T-cell (primary cell): ENCODE measurements at regions not wholly inside any gene's neighbourhood (a gene's known extent, or its start where the extent isn't known, plus 50 kb on each side); places are given as distances from the start of the nearest gene placed in this dataset.

Source experiments
- ATAC-seq, 4 experiments: fragments of 200-7000 bp in 3 of 4; fragments of 150-1000 bp in 1 of 4; cut with Tn5 transposase; replicated peaks in 1 of 4; 1 replicate in 3 of 4; 2 replicates in 1 of 4; pipeline ENCODE4 v1.10.0; 2021; ENCODE audit warnings: moderate library complexity in 3 of 4, mild to moderate bottlenecking in 2 of 4, moderate number of reproducible peaks in 1 of 4
- CTCF ChIA-PET, 2 donors: fragments of 300-600 bp; sonication (Branson Sonifier 250); formaldehyde crosslinking; loops; one replicate each; lab custom pipeline; 2022; ENCODE audit warnings: antibody characterized with exemption in 2 of 2; lab: Charles Lee
- POLR2A ChIA-PET, 2 donors: fragments of 300-600 bp; sonication (Branson Sonifier 250); formaldehyde crosslinking; loops; one replicate each; lab custom pipeline; 2022; ENCODE audit warnings: antibody characterized with exemption in 2 of 2; lab: Charles Lee
- DNase-seq, 35 experiments: peaks; one replicate each; pipeline versions ENCODE4 v3.0.0 to v3.0.0-alpha.2; 2013 to 2023
- H3K27ac ChIP-seq: one replicate; pipeline ENCODE4 v1.5.1; 2013; ENCODE audit warnings: low read length
- H3K27me3 ChIP-seq, 2 experiments: replicated peaks in 1 of 2; 1 replicate in 1 of 2; 2 replicates in 1 of 2; pipeline versions ENCODE4 v1.6.1 to v1.7.0; 2013; ENCODE audit warnings: low read length in 1 of 2, mixed read lengths in 1 of 2; ENCODE audit not compliant: control insufficient read depth in 2 of 2, insufficient read depth in 2 of 2; ENCODE audit errors: extremely low read depth in 1 of 2
- H3K36me3 ChIP-seq, 2 donors: 1 replicate in 1 of 2; 2 replicates in 1 of 2; pipeline versions ENCODE4 v1.6.1 to v1.7.0; 2013; ENCODE audit warnings: low read length in 1 of 2; ENCODE audit not compliant: control insufficient read depth in 2 of 2, insufficient read depth in 1 of 2; ENCODE audit errors: extremely low read depth in 1 of 2
- H3K4me1 ChIP-seq, 2 experiments: 1 replicate in 1 of 2; 2 replicates in 1 of 2; pipeline versions ENCODE4 v1.6.1 to v1.7.0; 2013; ENCODE audit warnings: low read length in 2 of 2, mixed read lengths in 1 of 2; ENCODE audit not compliant: insufficient read depth in 2 of 2, control insufficient read depth in 1 of 2; ENCODE audit errors: extremely low read depth in 1 of 2
- H3K4me3 ChIP-seq, 2 donors: 1 replicate in 1 of 2; 2 replicates in 1 of 2; pipeline versions ENCODE4 v1.5.1 to v1.7.0; 2013; ENCODE audit warnings: mild to moderate bottlenecking in 2 of 2, low read length in 1 of 2, moderate library complexity in 1 of 2; ENCODE audit not compliant: control insufficient read depth in 1 of 2; ENCODE audit errors: extremely low read depth in 1 of 2
- H3K9me3 ChIP-seq: 2 replicates; pipeline ENCODE4 v1.7.0; 2013
- H3K27ac Mint-ChIP-seq, 2 donors: one replicate each; pipeline ENCODE4 v1.8.0; 2020 to 2021; ENCODE audit warnings: mild to moderate bottlenecking in 2 of 2, mixed read lengths in 2 of 2
- H3K27me3 Mint-ChIP-seq, 2 donors: one replicate each; pipeline ENCODE4 v1.8.0; 2021 to 2022; ENCODE audit warnings: mixed read lengths in 2 of 2
- H3K36me3 Mint-ChIP-seq: one replicate; pipeline ENCODE4 v1.8.0; 2021; ENCODE audit warnings: mixed read lengths
- H3K4me1 Mint-ChIP-seq, 3 donors: one replicate each; pipeline ENCODE4 v1.8.0; 2020 to 2022; ENCODE audit warnings: mixed read lengths in 3 of 3, mild to moderate bottlenecking in 1 of 3
- H3K4me3 Mint-ChIP-seq, 3 donors: one replicate each; pipeline ENCODE4 v1.8.0; 2020 to 2022; ENCODE audit warnings: mild to moderate bottlenecking in 3 of 3, mixed read lengths in 3 of 3, moderate library complexity in 3 of 3
- H3K9me3 Mint-ChIP-seq, 3 donors: one replicate each; pipeline ENCODE4 v1.8.0; 2020 to 2022; ENCODE audit warnings: mixed read lengths in 3 of 3
- WGBS: methylation state at CpG from one replicate; pipeline ENCODE4 v1.1.5; 2013; ENCODE audit warnings: missing lambda C conversion rate; ENCODE audit not compliant: insufficient coverage; 5-methylcytosine and 5-hydroxymethylcytosine counted together

DNA sequence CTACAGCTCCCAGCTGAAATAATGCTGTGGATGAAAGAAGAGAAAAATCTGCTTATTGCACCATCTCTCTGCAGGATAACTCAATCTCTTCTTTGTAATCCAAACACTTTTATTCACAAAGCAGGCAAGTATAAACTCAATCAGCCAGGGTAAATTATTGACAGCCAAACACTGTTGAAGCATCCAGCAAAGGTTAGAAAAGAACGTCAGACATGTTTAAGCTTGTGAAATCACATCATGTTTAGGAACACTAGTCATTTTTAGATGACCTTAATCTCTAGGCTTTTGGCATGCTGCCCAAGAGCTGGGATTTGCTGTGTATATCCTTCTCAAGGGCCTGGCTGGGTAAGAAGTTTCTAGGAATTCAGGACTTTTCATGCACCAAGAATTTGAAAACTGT is 1148.1 kb upstream of the FANCL start:
- ChIA-PET POLR2A (no interaction called here), CTCF (no interaction called here)
- ATAC-seq (no peak), DNase-seq (no peak)
- H3K36me3 ChIP-seq, result no peaks in the 10 kb centered on the region
- no peaks in the 10 kb centered on the region for H3K9me3 ChIP-seq
- H3K9me3 Mint-ChIP-seq, result peaks cover 2 to 10% (median 7%) of the 10 kb centered on the region in 3 donors
- H3K4me1 Mint-ChIP-seq, result no peaks in the 10 kb centered on the region
- no peaks in the 10 kb centered on the region for H3K27me3 Mint-ChIP-seq
- no peak overlapping the region for H3K27ac Mint-ChIP-seq
- WGBS, result no CpG with 5 or more reads among the region's 1 CpG
- no peak overlapping the region for H3K4me3 ChIP-seq
- H3K27ac ChIP-seq, result no peak overlapping the region
- no peaks in the 10 kb centered on the region for H3K36me3 Mint-ChIP-seq
- no peak overlapping the region for H3K4me3 Mint-ChIP-seq
- H3K27me3 ChIP-seq, result no peaks in the 10 kb centered on the region
- no peaks in the 10 kb centered on the region for H3K4me1 ChIP-seq

GRCh38 chr2:59385971-59386370 is 1144.8 kb upstream of the FANCL start:
- H3K9me3 Mint-ChIP-seq, result peaks cover 0 to 2% (median 0%) of the 10 kb centered on the region in 3 donors
- CTCF ChIA-PET, result no interaction called here
- H3K36me3 Mint-ChIP-seq, result no peaks in the 10 kb centered on the region
- H3K4me3 Mint-ChIP-seq, result no peak overlapping the region
- H3K9me3 ChIP-seq, result no peaks in the 10 kb centered on the region
- no peaks in the 10 kb centered on the region for H3K36me3 ChIP-seq
- no peak overlapping the region for H3K4me3 ChIP-seq
- ATAC-seq (no peak), DNase-seq (no peak)
- no peaks in the 10 kb centered on the region for H3K4me1 Mint-ChIP-seq
- no peak overlapping the region for H3K27ac ChIP-seq
- H3K27me3 ChIP-seq, result no peaks in the 10 kb centered on the region
- no peaks in the 10 kb centered on the region for H3K27me3 Mint-ChIP-seq
- POLR2A ChIA-PET, result no interaction called here
- H3K4me1 ChIP-seq, result no peaks in the 10 kb centered on the region
- H3K27ac Mint-ChIP-seq, result no peak overlapping the region
- 100% methylated on average over 5 of the region's 10 CpGs for WGBS

- ATAC-seq (no peak), DNase-seq (no peak)
- H3K4me1 ChIP-seq, result no peaks in the 10 kb centered on the region
- Mint-ChIP-seq H3K27me3 (no peaks in the 10 kb centered on the region), H3K27ac (no peak overlapping the region), H3K4me1 (no peaks in the 10 kb centered on the region), H3K4me3 (no peak overlapping the region), H3K9me3 (peaks cover 5 to 15% (median 10%) of the 10 kb centered on the region in 3 donors), H3K36me3 (no peaks in the 10 kb centered on the region)
- H3K4me3 ChIP-seq, result no peak overlapping the region
- POLR2A ChIA-PET, result no interaction called here
- H3K27me3 ChIP-seq, result no peaks in the 10 kb centered on the region
- H3K9me3 ChIP-seq, result no peaks in the 10 kb centered on the region
- WGBS, result no CpG with 5 or more reads among the region's 1 CpG
- no peak overlapping the region for H3K27ac ChIP-seq
- no peaks in the 10 kb centered on the region for H3K36me3 ChIP-seq
- CTCF ChIA-PET, result no interaction called here
Observed at GRCh38 chr2:59383473-59383872, 1142.3 kb upstream of the FANCL start.

DNA sequence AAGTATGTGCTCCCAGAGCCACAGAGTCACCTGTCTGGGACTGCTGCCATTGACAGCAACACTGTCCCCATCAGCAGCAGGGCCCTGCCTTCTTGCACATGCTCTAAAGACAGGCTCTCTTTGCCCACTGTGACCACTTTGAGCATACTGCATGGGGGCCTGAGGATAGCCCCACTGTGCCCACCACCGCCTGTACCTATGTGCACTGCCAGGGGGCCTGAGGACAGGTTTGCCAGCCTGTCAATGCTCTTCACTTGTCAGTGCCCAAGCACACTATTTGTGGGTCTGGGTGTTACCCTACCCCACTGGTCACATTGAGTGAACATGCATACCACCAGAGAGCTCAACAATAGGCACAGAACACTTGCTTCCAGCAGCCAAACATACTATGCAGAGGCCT is 1137.0 kb upstream of the FANCL start:
- no peak overlapping the region for H3K4me3 Mint-ChIP-seq
- ATAC-seq (no peak), DNase-seq (no peak)
- no peaks in the 10 kb centered on the region for H3K36me3 Mint-ChIP-seq
- no peaks in the 10 kb centered on the region for H3K36me3 ChIP-seq
- H3K27me3 Mint-ChIP-seq, result no peaks in the 10 kb centered on the region
- no peaks in the 10 kb centered on the region for H3K4me1 ChIP-seq
- H3K4me3 ChIP-seq, result no peak overlapping the region
- H3K27me3 ChIP-seq, result no peaks in the 10 kb centered on the region
- H3K9me3 Mint-ChIP-seq, result peaks cover 5 to 16% (median 11%) of the 10 kb centered on the region in 3 donors
- WGBS, result 100% methylated on average over 1 of the region's 1 CpG
- H3K4me1 Mint-ChIP-seq, result no peaks in the 10 kb centered on the region
- ChIA-PET POLR2A (no interaction called here), CTCF (no interaction called here)
- H3K27ac ChIP-seq, result no peak overlapping the region
- no peak overlapping the region for H3K27ac Mint-ChIP-seq
- no peaks in the 10 kb centered on the region for H3K9me3 ChIP-seq

DNA sequence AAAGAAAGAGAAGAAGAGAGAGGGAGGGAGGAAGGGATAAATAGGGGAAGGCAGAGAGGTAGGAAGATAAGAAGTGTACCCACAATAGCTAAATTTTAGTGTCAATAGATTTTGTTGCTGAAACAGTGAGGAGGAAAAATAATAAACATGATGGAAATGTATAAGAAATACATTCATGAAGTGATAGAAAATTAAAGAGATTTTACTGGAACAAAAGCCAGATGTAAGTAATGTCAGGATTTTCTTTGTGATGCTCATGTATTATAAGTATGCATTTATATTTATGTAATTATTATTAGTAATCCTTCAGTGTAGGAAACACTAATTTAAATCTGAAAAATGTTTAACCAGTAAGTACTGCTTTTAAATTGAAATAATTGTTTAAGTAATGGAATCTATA is 1125.2 kb upstream of the FANCL start:
- Mint-ChIP-seq H3K4me3 (no peak overlapping the region), H3K27ac (no peak overlapping the region), H3K36me3 (no peaks in the 10 kb centered on the region), H3K27me3 (no peaks in the 10 kb centered on the region), H3K9me3 (peaks cover 0 to 11% (median 2%) of the 10 kb centered on the region in 3 donors), H3K4me1 (no peaks in the 10 kb centered on the region)
- Histone ChIP-seq H3K4me1 (no peaks in the 10 kb centered on the region), H3K27me3 (no peaks in the 10 kb centered on the region), H3K9me3 (no peaks in the 10 kb centered on the region), H3K4me3 (no peak overlapping the region), H3K36me3 (no peaks in the 10 kb centered on the region), H3K27ac (no peak overlapping the region)
- ATAC-seq (no peak), DNase-seq (no peak)
- CTCF ChIA-PET, result interaction anchor here in 1 of 2 donors (0.8 kb wide), 1 partner anchor 1259 kb away, joined by 12 read pairs; no protein-coding TSS in a partner anchor
- POLR2A ChIA-PET, result no interaction called here

- Mint-ChIP-seq H3K4me1 (no peaks in the 10 kb centered on the region), H3K27ac (no peak overlapping the region), H3K9me3 (peaks cover 0 to 16% (median 2%) of the 10 kb centered on the region in 3 donors), H3K36me3 (no peaks in the 10 kb centered on the region), H3K27me3 (no peaks in the 10 kb centered on the region), H3K4me3 (no peak overlapping the region)
- DNase-seq, result no peak
- ATAC-seq, result no peak
- WGBS, result 100% methylated on average over 2 of the region's 3 CpGs
- no peaks in the 10 kb centered on the region for H3K9me3 ChIP-seq
- H3K27me3 ChIP-seq, result no peaks in the 10 kb centered on the region
- no peaks in the 10 kb centered on the region for H3K4me1 ChIP-seq
- no peak overlapping the region for H3K27ac ChIP-seq
- H3K4me3 ChIP-seq, result no peak overlapping the region
- POLR2A ChIA-PET, result no interaction called here
- CTCF ChIA-PET, result no interaction called here
- H3K36me3 ChIP-seq, result no peaks in the 10 kb centered on the region
Observed at GRCh38 chr2:59354498-59354897, 1113.4 kb upstream of the FANCL start.

- no peak overlapping the region for H3K4me3 Mint-ChIP-seq
- no peaks in the 10 kb centered on the region for H3K4me1 Mint-ChIP-seq
- Histone ChIP-seq H3K9me3 (no peaks in the 10 kb centered on the region), H3K27ac (no peak overlapping the region), H3K36me3 (no peaks in the 10 kb centered on the region), H3K27me3 (no peaks in the 10 kb centered on the region), H3K4me1 (no peaks in the 10 kb centered on the region), H3K4me3 (no peak overlapping the region)
- WGBS, result 86% methylated on average over 3 of the region's 5 CpGs
- peaks cover 0 to 16% (median 2%) of the 10 kb centered on the region in 3 donors for H3K9me3 Mint-ChIP-seq
- ChIA-PET CTCF (no interaction called here), POLR2A (no interaction called here)
- ATAC-seq (no peak), DNase-seq (no peak)
- no peaks in the 10 kb centered on the region for H3K27me3 Mint-ChIP-seq
- no peak overlapping the region for H3K27ac Mint-ChIP-seq
- no peaks in the 10 kb centered on the region for H3K36me3 Mint-ChIP-seq
Observed at GRCh38 chr2:59353306-59353921, 1112.3 kb upstream of the FANCL start.
